ENCODE measurements at regions not wholly inside any gene's neighbourhood (a gene's known extent, or its start where the extent isn't known, plus 50 kb on each side); places are given as distances from the start of the nearest gene placed in this dataset.
"Not testable (repeated sequence)": the region's sequence is repeated elsewhere in the genome, so short reads cannot be mapped to it uniquely, and the experiment has no call there.

DNA sequence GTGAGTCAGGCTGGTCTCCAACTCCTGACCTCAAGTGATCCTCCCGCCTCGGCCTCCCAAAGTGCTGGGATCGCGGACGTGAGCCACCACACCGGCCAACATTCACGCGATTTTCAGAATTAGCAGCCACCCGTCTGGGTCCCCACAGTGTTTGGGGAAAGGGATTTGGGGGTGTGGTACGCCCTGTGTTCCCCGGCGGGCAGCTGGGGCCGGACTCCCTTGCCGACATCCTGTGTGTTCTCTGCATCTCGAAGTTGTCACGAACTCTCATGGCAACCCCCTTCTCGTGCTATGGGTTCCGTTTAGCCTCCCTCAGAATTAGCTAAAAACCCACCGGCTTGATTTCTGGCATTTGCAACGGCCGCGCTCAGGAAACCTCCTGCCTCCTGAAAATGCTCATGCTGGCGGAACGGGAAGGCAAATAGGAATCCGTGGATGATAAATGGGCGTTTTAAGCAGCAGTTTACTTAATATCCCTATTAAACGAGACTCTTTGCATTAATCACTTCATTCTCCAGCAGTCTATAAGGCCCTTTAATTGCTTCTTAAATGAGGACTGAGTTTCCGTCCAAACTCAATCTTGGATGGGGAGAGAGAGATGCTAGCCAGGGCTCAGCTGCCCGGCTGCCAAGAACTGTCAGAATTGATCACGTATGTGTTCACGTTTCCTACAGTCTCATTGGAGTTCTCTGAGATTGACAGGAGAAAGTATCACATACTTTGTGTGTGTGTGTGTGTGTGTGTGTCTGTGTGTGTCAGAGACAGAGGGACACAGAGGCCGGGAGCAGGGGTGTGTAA is 78.9 kb upstream of the PPP2R3B start:
- no peak for DNase-seq (ENCODE audit: low spot score)

DNA sequence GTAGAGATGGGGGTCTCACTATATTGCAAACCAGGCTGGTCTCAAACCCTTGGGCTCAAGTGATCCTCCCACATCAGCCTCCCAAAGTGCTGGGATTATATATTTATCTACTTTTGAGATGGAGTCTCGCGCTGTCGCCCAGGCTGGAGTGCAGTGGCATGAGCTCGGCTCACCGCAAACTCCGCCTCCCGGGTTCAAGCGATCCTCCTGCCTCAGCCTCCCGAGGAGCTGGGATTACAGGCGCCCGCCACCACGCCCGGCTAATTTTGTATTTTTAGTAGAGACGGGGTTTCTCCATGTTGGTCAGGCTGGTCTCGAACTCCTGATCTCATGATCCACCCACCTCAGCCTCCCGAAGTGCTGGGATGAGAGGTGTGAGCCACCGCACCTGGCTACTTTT is 80.1 kb upstream of the PPP2R3B start:
- not testable (repeated sequence) for DNase-seq (ENCODE audit: low spot score)

- DNase-seq (ENCODE audit: low spot score), result not testable (repeated sequence)
Measured at GRCh38 chrX:467686-468085, 81.0 kb upstream of the PPP2R3B start.

GRCh38 chrX:468979-469378 is 82.3 kb upstream of the PPP2R3B start:
- no peak for DNase-seq (ENCODE audit: low spot score)

GRCh38 chrX:470686-471085 is 84.0 kb upstream of the PPP2R3B start:
- DNase-seq (ENCODE audit: low spot score), result no peak

DNA sequence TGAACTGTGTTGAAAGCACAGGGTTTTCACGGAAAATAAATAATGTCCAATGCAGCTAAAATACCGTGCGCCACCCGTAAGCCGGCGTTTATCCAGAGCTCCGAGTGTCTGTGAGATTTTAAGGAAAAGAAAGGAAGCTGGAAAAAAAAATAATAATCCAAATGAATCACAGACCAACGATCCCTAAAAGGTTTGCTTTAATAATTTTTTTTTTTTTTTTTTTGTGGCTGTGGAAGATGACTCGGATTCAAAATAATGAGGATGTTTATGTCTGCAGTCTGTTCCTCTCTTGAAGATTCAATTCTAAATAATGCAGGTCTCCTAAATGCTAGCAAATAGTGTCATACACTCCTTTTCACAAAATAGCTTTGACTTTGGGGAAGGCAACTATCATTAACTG is 84.6 kb upstream of the PPP2R3B start:
- no peak for DNase-seq (ENCODE audit: low spot score)

GRCh38 chrX:472275-472674 is 85.6 kb upstream of the PPP2R3B start:
- not testable (repeated sequence) for DNase-seq (ENCODE audit: low spot score)

DNA sequence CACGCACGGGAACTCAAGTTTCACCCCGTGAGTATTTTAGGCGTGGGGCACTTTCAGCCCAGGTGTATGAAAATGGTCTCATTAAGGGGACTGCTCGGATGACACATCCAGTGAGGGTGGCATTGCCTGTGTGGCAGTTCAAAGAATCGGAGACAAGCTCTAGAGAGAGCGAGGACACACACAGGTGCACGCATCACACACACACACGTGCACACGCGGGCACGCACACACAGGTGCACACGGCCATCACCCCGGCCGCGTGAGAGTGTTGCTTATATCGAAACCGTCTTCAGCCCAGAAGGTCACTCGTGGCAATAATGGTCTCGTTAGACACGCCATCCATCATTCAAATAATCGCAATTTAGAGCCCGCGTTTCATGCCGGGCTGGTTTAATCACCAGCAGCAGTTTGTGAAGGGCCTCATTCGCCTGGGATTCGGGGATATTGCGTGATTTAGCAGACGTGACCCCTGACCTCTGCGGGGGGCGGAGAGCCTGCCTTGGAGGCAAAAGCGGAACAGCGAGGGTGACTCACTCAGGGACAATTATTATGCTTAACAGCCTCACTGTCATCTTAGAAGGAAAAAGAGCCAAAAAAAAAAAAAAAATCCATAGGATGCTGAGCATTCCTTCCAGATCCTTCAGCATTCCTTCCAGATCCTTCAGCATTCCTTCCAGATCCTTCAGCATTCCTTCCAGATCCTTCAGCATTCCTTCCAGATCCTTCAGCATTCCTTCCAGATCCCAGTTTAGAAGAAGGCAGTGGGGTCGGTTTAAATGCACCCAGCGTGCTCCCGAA is 89.4 kb upstream of the PPP2R3B start:
- DNase-seq (ENCODE audit: low spot score), result no peak

GRCh38 chrX:476724-477075 is 90.0 kb upstream of the PPP2R3B start:
- DNase-seq (ENCODE audit: low spot score), result no peak

GRCh38 chrX:477441-478012 is 90.8 kb upstream of the PPP2R3B start:
- DNase-seq (ENCODE audit: low spot score), result no peak

- no peak for DNase-seq (ENCODE audit: low spot score)
Measured at GRCh38 chrX:479273-479981, 92.7 kb upstream of the PPP2R3B start.

DNA sequence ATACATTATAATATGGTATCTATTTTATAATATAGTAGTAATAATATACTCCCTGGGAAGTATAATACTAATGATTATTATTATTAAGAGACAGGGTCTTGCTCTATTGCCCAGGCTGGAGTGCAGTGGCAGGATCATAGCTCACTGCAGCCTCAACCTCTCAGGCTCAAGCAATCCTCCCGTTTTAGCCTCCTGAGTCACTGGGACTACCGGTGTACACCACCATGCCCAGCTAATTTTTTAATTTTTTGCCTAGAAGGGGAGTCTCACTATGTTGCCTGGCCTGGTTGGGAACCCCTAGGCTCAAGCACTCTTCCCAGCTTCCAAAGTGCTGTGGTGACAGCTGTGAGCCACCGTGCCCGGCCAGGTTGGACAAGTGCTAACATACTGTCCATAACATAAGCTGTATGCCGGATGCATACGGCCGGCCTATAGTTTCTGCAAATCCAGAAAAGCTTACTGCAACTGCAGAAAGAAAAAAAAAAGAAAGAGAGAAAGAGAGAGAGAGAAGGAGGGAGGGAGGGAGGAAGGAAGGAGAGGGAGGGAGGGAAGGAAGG is 94.2 kb upstream of the PPP2R3B start:
- no peak for DNase-seq (ENCODE audit: low spot score)

DNA sequence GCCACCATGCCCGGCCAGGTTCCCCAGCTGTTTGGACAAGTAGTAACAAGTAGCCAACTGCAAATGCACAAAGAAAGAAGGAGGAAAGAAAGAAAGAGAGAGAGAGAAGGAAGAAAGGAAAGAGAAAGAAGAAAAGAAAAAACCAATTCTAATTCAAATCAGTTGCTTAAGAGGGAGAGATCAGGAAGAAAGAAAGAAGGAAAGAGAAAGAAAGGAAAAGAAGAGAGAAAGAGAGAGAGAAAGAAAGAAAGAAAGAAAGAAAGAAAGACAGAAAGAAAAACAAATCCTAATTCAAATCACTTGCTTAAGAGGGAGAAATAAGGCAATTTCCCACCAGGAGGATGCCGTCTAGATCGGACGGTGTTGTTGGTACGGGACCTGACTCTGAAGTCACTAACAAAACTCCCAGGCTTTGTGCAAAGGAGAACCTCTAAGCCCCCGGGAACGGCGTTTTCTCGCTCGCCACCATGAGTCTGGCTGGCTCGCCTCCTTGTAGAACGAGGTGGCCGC is 95.5 kb upstream of the PPP2R3B start:
- DNase-seq (ENCODE audit: low spot score), result no peak

DNA sequence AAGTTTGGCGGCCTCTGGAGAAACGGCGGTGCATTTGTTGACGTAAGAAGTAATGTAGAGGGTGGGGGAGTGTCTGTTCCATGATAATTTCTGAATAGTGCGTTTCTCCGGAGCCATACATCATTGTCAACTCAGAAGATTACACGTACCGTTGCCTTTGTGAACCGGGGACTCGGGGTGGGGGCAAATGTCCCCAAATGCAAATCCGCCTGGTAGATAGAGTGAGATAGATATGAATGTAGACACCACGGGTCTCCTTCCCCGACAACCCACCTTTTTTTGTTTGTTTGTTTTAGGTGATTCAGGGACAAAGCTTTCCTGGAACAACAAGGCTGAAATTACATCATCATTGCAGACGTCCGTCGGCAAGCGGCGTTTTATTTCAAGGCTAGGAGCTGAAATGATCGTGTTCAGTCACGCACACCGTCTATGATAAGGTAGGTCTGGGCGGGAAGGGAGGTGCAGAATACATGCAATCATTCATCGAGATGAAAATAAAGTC is 96.0 kb upstream of the PPP2R3B start:
- DNase-seq (ENCODE audit: low spot score), result no peak

GRCh38 chrX:485368-485767 is 98.7 kb upstream of the PPP2R3B start:
- DNase-seq (ENCODE audit: low spot score), result no peak

DNA sequence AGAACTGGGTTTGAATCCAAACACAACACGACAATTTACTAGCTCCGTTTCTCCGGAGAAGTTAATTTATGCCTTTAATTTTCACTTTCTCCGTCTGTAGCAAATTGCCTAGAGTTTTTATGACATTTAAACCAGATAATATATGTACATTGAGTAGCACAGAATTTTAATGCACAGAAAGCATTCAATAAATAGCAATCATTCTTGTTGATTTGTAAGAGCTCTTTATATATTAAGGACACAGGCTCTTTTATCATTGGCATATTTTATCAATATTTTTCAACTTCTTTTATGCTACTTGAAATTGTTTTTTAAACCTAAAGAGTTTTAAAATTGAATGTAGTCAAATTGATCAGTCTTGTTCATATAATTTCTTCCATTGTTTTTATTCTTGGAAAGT is 99.6 kb upstream of the PPP2R3B start:
- DNase-seq (ENCODE audit: low spot score), result no peak

DNA sequence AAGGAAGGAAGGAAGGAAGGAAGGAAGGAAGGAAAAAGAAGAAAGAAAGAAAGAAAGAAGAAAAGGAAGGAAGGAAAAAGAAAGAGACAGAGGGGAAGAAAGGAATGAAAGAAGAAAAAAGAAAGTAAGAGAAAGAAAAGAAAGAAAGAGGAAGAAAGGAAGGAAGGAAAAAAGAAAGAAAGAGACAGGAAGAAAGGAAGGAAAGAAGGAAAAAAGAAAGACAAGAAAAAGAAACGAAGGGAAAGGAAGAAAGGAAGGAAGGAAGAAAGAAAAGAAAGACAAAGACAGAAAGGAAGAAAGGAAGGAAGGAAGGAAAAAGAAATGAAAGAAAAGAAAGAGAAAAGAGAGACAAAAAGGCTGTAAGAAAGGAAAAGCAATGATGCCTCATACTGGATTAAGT is 101.1 kb upstream of the PPP2R3B start:
- no peak for DNase-seq (ENCODE audit: low spot score)

- DNase-seq (ENCODE audit: low spot score), result no peak
Measured at GRCh38 chrX:489820-490219, 103.1 kb upstream of the PPP2R3B start.

DNA sequence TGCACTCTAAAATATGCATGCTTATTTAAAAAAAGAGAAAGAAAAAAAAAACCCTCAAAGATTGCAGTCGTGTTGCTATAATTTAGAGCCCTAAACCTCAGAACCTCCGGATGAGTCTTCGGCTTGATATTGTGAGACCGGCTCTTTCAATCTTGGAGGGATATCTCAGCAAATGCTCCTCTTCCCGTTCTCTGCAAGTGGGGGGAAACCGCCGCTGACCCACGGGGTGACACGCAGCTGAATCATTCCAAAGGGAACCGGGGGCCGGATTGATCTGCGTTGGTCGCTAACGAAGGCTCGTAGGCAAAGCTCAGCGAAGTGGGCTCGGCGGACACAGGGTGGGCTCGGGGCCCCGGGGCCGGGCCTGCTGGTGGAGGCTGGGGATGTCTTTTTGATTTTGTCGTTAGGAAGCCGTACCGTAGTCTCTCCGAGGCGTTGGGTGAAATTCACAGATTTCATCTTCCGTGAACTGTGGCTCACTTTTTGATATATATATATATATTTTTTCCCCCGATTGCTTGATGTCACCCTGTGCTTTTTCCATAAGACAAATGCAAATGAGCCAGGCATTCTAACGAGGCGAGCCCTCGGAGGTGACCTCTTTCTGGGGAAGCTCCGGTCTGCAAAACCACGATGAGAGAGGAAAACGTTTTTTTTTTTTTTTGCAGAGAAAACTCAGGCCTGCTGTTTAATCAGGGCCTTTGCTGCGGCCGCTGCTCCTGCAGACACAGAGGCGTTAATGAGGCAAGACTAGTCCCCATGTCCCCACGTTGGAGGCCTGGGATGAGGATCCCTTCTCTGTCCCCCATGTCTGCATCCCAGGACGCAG is 110.7 kb upstream of the PPP2R3B start:
- DNase-seq (ENCODE audit: low spot score), result no peak

GRCh38 chrX:498901-499300 is 112.2 kb upstream of the PPP2R3B start:
- not testable (repeated sequence) for DNase-seq (ENCODE audit: low spot score)

GRCh38 chrX:499870-500364 is 113.2 kb upstream of the PPP2R3B start:
- no peak for DNase-seq (ENCODE audit: low spot score)

Data from RKO (cell line).